ENCODE measurements at regions not wholly inside any gene's neighbourhood (a gene's known extent, or its start where the extent isn't known, plus 50 kb on each side); places are given as distances from the start of the nearest gene placed in this dataset.

GRCh38 chr3:167884481-167884880 is 149.0 kb downstream of the SERPINI1 start:
- TF ChIP-seq POLR2AphosphoS5 (IDR thresholded peaks at IDR 0.05; ENCODE audit: low read depth, low read length): no peak
- TF ChIP-seq SIN3A (IDR thresholded peaks at IDR 0.05; ENCODE audit: borderline replicate concordance, insufficient read depth, low read length): no peak
- TF ChIP-seq, protein P1, sequence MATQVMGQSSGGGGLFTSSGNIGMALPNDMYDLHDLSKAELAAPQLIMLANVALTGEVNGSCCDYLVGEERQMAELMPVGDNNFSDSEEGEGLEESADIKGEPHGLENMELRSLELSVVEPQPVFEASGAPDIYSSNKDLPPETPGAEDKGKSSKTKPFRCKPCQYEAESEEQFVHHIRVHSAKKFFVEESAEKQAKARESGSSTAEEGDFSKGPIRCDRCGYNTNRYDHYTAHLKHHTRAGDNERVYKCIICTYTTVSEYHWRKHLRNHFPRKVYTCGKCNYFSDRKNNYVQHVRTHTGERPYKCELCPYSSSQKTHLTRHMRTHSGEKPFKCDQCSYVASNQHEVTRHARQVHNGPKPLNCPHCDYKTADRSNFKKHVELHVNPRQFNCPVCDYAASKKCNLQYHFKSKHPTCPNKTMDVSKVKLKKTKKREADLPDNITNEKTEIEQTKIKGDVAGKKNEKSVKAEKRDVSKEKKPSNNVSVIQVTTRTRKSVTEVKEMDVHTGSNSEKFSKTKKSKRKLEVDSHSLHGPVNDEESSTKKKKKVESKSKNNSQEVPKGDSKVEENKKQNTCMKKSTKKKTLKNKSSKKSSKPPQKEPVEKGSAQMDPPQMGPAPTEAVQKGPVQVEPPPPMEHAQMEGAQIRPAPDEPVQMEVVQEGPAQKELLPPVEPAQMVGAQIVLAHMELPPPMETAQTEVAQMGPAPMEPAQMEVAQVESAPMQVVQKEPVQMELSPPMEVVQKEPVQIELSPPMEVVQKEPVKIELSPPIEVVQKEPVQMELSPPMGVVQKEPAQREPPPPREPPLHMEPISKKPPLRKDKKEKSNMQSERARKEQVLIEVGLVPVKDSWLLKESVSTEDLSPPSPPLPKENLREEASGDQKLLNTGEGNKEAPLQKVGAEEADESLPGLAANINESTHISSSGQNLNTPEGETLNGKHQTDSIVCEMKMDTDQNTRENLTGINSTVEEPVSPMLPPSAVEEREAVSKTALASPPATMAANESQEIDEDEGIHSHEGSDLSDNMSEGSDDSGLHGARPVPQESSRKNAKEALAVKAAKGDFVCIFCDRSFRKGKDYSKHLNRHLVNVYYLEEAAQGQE (IDR thresholded peaks at IDR 0.05; ENCODE audit: insufficient read depth in 1 of 2, low read depth in 2 of 2, low read length in 2 of 2): no peak
